Fibroblast of pulmonary artery (primary cell): ENCODE measurements at regions not wholly inside any gene's neighbourhood (a gene's known extent, or its start where the extent isn't known, plus 50 kb on each side); places are given as distances from the start of the nearest gene placed in this dataset.

Experiments
- DNase-seq: peaks from one replicate; pipeline ENCODE4 v3.0.0-alpha.2; 2010; ENCODE audit warnings: low read depth
- H3K4me3 ChIP-seq: replicated peaks from 2 replicates; pipeline ENCODE4 v1.5.1; 2011; ENCODE audit warnings: low read depth, mild to moderate bottlenecking, control low read depth, low read length, moderate library complexity
- TF ChIP-seq, protein P1 (sequence below): IDR thresholded peaks from 2 replicates; pipeline ENCODE4 v1.5.1; 2011; ENCODE audit warnings: mild to moderate bottlenecking, control low read depth, low read length, inconsistent platforms; ENCODE audit errors: missing control alignments

DNA sequence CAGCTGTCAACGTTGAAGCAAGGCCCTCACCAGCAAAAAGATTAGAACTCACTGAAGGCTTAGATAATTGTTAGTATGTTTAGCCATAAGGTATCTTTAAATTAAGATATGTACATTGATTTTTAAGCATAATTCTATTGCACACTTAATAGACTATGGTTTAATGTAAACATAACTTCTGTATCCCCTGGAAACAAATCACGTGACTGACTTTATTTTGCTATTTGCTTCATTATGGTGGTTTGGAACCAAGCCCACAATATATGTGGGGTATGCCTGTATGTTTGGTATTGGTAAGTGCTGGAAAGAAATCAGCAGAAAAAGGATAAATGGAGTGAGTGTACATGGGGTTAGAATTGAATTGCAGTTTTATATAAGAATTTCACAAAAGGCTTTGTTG is 111.9 kb downstream of the NMUR2 start:
- no peak for DNase-seq
- TF ChIP-seq, protein P1, sequence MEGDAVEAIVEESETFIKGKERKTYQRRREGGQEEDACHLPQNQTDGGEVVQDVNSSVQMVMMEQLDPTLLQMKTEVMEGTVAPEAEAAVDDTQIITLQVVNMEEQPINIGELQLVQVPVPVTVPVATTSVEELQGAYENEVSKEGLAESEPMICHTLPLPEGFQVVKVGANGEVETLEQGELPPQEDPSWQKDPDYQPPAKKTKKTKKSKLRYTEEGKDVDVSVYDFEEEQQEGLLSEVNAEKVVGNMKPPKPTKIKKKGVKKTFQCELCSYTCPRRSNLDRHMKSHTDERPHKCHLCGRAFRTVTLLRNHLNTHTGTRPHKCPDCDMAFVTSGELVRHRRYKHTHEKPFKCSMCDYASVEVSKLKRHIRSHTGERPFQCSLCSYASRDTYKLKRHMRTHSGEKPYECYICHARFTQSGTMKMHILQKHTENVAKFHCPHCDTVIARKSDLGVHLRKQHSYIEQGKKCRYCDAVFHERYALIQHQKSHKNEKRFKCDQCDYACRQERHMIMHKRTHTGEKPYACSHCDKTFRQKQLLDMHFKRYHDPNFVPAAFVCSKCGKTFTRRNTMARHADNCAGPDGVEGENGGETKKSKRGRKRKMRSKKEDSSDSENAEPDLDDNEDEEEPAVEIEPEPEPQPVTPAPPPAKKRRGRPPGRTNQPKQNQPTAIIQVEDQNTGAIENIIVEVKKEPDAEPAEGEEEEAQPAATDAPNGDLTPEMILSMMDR = no peak
- no peak overlapping the region for H3K4me3 ChIP-seq

DNA sequence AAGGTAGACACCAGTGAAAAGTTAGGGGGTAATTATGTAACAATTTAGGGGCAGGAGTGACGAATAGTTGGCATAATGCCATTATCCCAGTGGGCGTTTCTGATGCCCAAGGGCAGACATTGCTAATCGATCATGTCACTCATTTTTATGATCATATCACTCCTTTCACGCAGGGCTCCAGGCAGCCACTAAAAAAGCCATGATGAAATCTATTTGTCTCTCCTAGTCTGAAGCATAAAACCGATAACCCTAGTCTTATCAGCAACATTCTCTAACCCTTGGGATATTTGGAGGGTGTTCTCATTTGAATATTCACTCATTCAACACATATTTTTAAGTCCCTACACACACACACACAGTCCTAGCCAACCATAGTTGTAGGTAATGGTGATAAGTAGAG is 114.9 kb downstream of the NMUR2 start:
- no peak overlapping the region for H3K4me3 ChIP-seq
- DNase-seq = no peak
- TF ChIP-seq, protein P1 = no peak

DNA sequence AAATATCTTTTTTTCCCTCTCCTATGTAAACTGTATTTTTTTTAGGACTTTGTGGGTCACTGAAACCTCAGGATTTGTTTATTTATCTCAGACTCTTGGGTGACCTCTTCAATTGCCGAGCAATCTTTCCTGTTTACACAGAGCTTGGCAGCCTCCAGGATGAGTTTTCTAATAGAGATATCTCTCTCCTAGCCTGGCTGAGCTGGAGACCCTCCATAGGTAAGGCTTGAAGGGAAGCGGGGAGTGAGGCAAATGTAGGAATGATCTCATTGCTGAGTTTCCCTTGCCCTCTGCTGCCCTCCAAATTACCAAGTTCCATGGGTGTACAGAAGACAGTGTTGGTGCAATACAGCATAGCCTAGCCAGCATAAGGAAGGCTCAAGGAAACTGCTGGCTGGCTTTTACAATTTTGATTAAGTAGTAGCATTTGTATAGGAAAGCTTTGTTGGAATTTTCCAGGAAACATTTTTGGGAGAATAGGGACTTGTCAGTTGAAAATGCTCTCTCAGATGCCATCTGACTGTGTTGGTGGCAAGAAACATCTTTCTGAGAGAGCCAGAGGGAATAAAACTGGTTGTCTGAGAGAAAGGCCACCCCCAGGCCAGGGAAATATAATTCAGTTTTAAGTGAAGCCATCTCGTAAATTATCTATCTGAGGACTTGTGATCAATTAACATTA is 116.0 kb downstream of the NMUR2 start:
- TF ChIP-seq, protein P1 = no peak
- DNase-seq = no peak
- no peak overlapping the region for H3K4me3 ChIP-seq

DNA sequence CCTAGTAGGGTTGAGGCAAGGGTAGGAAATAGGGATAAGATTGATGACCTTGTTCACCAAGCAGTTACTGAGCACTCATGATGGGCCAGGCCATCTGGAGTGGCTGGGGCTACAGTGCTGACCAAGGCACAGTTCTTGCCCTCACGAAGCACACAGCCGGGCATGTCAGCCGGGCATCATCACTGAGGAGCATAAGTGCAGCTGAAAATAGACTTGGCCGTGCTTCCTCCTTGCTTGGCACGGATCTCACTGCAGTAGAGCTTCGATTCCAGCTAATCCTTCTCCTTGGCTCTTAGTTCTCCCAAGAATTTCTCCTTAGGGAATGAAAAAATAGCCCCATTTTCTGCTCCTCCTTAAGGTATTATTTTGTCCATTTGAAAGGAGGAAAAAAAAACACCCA is 116.6 kb downstream of the NMUR2 start:
- no peak overlapping the region for H3K4me3 ChIP-seq
- DNase-seq = no peak

DNA sequence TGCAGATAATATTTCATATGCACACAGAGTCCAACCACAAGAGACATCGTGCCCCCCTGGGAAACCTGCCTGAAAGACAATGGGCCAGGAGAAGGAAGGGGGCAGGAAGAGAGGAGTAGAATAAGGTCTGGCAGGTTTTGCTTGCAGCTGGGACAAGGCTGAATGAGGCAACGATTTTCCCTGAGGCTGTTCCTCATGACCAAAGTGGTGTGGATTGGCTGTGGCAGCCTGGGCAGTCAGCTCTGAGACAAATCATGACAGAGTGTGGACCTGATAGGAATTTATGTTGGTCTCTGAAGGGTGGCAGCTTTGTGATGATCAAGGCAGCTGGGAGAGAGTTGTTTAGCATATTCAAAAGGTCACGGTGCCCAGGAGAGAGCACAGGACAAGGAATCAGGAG is 119.3 kb downstream of the NMUR2 start:
- no peak overlapping the region for H3K4me3 ChIP-seq
- TF ChIP-seq, protein P1 = no peak
- no peak for DNase-seq

More for the DNA sequence above, 116.6 kb downstream of the NMUR2 start:
- TF ChIP-seq, protein P1 = no peak

DNA sequence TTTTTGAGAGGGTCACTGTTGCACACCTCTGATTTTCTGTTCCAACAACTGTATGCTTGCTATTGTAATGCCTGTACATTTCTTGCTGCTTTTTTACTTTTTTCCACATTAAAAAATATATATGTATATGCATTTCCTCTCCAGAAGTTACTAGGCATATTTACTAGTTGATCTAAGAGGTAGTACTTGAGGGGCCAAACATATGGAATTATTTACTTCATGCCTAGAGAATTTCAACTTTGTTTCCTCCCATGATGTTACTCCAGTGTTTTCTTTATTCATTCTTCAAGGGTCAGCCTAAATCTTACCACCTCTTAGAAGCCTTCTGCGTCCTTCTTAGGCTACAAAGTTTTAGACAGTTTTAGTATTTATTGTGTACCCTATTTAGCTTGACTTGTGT is 122.7 kb downstream of the NMUR2 start:
- TF ChIP-seq, protein P1 = no peak
- H3K4me3 ChIP-seq = no peak overlapping the region
- DNase-seq = no peak

DNA sequence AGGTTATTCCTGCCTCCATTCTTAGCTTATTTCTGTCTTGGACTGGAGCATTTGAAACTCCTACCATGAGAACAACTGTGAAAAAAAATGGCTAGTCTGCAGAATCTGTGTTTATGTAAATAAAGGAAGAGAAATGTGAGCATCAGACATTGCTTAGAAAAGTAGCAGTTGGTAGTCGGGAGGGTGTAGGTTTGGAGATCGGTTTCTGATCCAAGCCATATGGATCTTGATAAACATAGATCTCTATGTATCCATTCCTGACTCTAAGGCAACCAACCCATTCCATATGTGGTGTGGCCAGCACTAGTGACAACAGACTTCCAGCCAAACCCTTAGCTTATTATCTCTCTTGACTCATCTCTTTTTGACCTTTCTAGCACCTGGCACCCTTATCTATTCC is 127.1 kb downstream of the NMUR2 start:
- no peak for DNase-seq
- TF ChIP-seq, protein P1 = no peak
- no peak overlapping the region for H3K4me3 ChIP-seq
